GM12874 (cell line): ENCODE measurements at regions not wholly inside any gene's neighbourhood (a gene's known extent, or its start where the extent isn't known, plus 50 kb on each side); places are given as distances from the start of the nearest gene placed in this dataset.

Experiments used
- CTCF ChIP-seq: IDR thresholded peaks from 2 replicates; pipeline ENCODE4 v1.5.1; 2011; ENCODE audit warnings: low read depth, mild to moderate bottlenecking, control low read depth, low read length, moderate library complexity; ENCODE audit not compliant: insufficient read depth

- no peak for TF ChIP-seq CTCF
These were observed 62.9 kb downstream of the DRD1 start for GRCh38 chr5:175381130-175381529.

GRCh38 chr5:175380701-175381100, 63.3 kb downstream of the DRD1 start:
- TF ChIP-seq CTCF: no peak

DNA sequence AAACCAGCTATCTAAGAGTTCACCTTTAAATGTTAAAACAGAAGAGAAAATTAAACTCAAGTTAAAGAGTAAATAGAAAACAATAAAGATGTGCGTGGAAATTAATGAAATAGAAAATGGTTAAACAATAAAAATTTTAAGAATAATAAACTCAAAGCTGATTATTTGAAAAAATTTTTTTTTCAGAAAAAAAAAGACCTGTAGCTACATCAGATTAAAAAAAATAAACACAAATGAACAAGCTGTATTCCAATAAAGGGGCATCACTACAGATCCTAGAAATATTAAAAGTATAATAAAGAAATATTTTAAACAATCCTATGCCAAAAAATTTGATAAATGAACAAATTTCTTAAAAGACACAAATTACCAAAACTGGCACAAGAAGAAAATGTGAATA, 64.1 kb downstream of the DRD1 start:
- TF ChIP-seq CTCF: no peak

- no peak for TF ChIP-seq CTCF
These were observed 65.4 kb downstream of the DRD1 start for GRCh38 chr5:175378444-175379028.

DNA sequence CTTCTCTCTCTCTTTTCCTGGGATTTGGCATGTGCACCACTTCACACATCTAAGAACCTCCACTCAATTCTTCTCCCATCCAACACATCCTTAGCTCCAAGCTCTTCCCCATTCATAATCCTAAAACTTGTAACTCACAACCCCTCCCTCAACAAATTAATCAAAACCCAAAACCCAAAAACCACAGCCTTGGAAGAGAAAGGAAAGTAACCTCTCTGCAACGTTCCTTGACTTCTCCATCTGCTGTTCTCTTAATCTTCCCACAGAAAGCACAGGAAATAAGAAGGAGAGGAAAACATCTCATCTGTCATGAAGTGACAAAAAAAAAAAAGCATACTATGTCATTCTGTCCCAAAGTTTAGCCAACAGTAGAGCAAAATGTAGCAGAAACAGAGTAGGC, 66.2 kb downstream of the DRD1 start:
- no peak for TF ChIP-seq CTCF

DNA sequence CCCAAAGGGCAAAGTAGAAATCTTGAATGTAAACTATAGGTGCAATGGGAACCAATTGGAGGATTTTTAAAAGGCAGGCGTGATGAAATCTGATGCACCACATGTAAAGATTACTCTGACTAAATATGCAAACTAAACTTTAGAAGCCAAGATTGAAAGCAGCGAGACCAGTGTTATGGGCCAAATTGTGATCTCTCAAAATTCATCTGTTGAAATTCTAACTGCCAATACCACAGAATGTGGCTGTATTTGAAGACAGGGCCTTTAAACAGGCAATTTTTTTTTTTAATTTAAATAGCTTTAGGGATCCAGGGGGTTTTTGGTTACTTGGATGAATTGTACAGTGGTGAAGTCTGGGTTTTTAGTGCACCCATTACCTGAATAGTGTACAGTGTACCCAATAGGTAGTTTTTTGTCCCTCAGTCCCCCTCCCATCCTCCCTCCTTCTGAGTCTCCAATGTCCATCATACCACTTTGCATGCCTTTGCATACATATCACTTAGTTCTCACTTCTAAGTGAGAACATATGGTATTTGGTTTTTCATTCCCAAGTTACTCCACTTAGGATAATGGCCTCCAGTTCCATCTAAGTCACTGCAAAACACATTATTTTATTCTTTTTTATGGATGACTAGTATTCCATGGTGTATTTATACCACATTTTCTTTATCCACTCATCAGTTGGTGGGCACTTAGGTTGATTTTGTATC, 69.7 kb downstream of the DRD1 start:
- TF ChIP-seq CTCF: no peak

DNA sequence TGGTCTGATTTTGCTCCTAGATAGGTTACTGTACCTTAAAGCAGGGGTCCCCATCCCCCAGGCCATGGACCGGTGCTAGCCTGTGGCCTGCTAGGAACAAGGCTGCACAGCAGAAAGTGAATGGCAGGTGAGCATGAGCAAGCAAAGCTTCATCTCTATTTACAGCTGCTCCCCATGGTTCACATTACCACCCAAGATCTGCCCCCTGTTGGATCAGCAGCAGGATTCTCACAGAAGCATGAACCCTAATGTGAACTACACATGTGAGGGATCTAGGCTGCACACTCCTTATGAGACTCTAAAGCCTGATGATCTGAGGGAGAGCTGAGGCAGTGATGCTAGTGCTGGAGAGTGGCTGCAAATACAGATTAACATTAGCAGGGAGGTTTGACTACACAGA, 78.1 kb downstream of the DRD1 start:
- no peak for TF ChIP-seq CTCF
